Coronary artery (tissue), 2 donors: ENCODE measurements at regions not wholly inside any gene's neighbourhood (a gene's known extent, or its start where the extent isn't known, plus 50 kb on each side); places are given as distances from the start of the nearest gene placed in this dataset.

Experiments used
- DNase-seq: peaks from one replicate; pipeline ENCODE4 v3.0.0-alpha.2; 2017; ENCODE audit warnings: low spot score
- H3K27ac ChIP-seq, 2 donors: fragments of 200-600 bp; sonication (generic); one replicate each; pipeline ENCODE4 v1.5.1; 2016 to 2019
- H3K4me3 ChIP-seq: fragments of 200-600 bp; sonication (generic); 2 replicates; pipeline ENCODE4 v1.5.1; 2016; ENCODE audit warnings: mild to moderate bottlenecking, moderate library complexity
- TF ChIP-seq, protein P1 (sequence below): fragments of 200-600 bp; sonication (generic); IDR thresholded peaks from one replicate; pipeline ENCODE4 v1.5.1; 2019; ENCODE audit warnings: antibody characterized with exemption

DNA sequence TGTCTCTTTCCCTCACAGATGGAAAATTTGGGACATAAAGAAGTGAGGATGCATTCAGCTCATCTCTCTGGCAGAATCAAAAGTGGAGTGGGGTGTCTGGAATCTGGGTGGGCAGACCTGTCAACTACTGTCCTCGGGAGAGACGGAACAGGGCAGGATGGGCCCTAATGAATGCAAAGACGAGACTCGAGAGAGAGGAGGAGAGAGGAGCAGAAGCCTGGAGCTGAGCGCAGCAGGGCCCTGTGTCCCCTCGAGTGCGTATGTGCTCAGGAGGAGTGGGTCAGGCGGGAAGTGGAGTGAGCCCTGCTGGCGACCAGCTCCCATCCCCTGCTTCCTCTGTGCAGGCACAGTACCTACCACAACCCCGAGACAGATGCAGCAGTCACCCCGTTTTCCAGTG lies 78.9 kb downstream of the TEX29 start:
- TF ChIP-seq, protein P1, sequence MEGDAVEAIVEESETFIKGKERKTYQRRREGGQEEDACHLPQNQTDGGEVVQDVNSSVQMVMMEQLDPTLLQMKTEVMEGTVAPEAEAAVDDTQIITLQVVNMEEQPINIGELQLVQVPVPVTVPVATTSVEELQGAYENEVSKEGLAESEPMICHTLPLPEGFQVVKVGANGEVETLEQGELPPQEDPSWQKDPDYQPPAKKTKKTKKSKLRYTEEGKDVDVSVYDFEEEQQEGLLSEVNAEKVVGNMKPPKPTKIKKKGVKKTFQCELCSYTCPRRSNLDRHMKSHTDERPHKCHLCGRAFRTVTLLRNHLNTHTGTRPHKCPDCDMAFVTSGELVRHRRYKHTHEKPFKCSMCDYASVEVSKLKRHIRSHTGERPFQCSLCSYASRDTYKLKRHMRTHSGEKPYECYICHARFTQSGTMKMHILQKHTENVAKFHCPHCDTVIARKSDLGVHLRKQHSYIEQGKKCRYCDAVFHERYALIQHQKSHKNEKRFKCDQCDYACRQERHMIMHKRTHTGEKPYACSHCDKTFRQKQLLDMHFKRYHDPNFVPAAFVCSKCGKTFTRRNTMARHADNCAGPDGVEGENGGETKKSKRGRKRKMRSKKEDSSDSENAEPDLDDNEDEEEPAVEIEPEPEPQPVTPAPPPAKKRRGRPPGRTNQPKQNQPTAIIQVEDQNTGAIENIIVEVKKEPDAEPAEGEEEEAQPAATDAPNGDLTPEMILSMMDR, result no peak
- H3K27ac ChIP-seq, result no peak overlapping the region
- DNase-seq, result peak; percentile 43
- H3K4me3 ChIP-seq, result no peak overlapping the region

DNA sequence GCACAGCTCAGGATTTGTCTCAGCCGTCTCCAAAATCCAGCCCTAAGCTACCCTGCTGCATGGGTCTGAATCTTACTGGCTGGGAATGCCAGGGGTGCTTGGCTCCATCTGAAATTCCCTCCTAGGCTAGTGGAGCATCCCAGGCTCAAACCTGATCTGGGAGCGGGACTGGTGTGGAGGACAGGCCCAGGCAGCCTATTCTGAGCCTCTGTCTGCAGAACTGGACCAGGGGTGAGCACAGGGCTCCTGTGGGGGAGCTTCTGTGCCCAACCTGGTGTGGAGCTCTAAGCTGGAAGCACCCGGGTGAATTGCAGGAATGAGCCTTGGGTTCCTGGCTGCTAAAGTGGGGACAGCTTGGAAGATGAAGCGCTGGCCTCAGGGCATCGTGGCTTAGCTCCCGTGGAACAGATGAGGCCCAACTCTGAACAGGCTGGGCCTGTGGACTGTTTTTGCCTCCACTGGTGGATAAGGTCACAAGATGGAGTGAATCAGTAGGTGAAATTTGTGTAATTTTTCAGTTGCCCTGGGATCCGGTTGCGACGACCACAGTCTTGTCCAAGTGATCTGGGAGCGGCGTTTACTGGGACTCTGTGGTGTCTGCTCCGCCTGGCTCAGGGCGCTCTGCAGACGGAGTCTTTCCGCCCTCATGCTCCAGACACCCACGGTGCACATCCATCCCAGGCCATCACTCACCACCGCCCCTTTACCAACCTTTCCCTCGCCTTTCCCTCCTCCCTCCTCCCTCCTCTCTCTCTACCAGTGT lies 79.5 kb downstream of the TEX29 start:
- no peak overlapping the region for H3K4me3 ChIP-seq
- TF ChIP-seq, protein P1, result no peak
- H3K27ac ChIP-seq, result no peak overlapping the region
- peak; percentile 67 for DNase-seq

DNA sequence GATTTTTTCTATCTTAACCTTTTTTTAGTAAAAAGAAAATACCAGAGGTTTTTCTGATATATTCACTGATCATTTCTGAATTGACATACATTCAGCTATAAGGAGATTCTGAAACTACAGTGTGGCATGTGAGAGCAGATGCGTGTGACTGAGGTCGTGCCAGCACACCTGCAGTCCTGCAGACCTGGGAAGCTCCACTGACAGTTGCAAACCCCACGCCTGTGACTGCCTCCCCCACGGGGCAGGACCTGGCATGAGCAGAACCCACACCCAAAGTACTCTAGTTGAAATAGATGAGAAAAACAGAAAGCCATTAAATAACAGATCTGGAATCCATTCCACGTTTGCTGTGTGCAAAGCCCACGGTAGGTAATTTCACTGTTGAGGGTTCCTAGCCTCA lies 80.7 kb downstream of the TEX29 start:
- TF ChIP-seq, protein P1, result no peak
- DNase-seq, result no peak
- H3K27ac ChIP-seq, result no peak overlapping the region
- no peak overlapping the region for H3K4me3 ChIP-seq

DNA sequence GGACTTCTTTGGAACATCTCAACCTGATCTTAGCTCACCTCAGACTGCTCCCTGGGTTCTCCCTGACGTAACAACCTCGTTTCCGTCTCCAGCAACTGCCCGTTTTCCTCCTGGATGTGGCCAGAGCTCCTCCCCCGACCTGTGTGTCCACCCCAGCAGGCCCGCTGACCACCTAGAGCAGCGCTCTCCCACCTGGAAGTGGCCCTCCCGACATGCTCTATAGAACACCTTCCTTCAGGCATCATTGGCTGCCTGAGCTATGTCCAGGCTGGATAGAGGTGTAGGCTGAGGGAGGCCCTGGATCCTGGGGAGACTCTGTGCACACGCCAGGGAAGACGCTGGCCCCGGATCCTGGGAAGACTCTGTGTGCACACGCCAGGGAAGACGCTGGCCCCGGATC lies 81.3 kb downstream of the TEX29 start:
- DNase-seq, result no peak
- TF ChIP-seq, protein P1, result no peak
- no peak overlapping the region for H3K4me3 ChIP-seq
- H3K27ac ChIP-seq, result no peak overlapping the region

DNA sequence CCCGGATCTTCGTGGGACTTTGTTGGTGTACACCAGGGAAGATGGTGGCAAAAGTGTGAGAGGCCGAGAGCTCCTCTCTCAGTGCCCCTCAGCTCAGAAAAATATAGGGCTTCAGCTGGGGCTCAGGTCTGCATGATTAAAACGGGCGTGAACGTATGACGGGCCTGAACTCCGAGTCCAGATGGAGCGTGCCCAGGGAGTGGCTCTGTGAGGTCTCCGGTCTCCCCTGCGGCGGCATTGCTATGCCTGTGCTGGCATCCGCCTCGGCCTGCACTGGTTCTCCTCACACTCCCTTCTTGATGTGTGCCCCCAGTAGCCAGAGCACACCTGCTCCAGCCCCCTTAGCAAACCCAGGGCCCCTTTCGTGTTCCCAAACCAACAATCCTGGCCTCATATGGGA lies 82.0 kb downstream of the TEX29 start:
- Histone ChIP-seq H3K27ac (no peak overlapping the region), H3K4me3 (no peak overlapping the region)
- TF ChIP-seq, protein P1, result no peak
- no peak for DNase-seq

GRCh38 chr13:111403266-111403665 lies 82.8 kb downstream of the TEX29 start:
- no peak for DNase-seq
- H3K27ac ChIP-seq, result no peak overlapping the region
- no peak overlapping the region for H3K4me3 ChIP-seq
- TF ChIP-seq, protein P1, result no peak

DNA sequence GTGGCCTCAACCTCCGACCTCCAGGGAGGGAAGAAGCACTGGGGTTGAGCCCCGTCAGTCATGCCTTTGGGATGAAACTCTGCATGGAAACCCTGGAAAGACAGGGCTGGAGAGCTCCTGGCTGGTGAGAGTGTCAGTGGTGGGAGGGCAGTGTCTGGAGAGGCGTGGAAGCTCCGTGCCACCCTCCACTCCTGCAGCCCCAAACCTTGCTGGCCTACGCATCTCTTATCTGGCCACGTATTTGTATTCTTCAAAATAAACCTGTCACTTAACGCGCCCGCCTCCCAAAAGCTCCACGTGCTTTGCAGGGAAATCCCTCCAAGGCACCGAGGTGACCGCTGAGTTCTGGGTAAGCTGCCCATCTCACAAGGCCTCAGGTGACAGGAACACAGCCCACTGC lies 84.3 kb downstream of the TEX29 start:
- DNase-seq, result no peak
- Histone ChIP-seq H3K27ac (no peak overlapping the region), H3K4me3 (no peak overlapping the region)
- TF ChIP-seq, protein P1, result no peak
